WTC11 (cell line): ENCODE measurements at regions not wholly inside any gene's neighbourhood (a gene's known extent, or its start where the extent isn't known, plus 50 kb on each side); places are given as distances from the start of the nearest gene placed in this dataset.

ENCODE experiments used
- ATAC-seq: fragments of 200-7000 bp; cut with Tn5 transposase; 2 replicates; pipeline ENCODE4 v1.10.0; 2021; ENCODE audit warnings: mild to moderate bottlenecking, moderate library complexity
- CTCF ChIA-PET: fragments of 300-600 bp; sonication (Branson Sonifier 250); formaldehyde crosslinking; loops from one replicate; lab custom pipeline; 2021; ENCODE audit warnings: antibody characterized with exemption; lab: Charles Lee
- POLR2A ChIA-PET: fragments of 350-600 bp; sonication (Branson Sonifier 250); formaldehyde crosslinking; loops from one replicate; lab custom pipeline; 2021; ENCODE audit warnings: antibody characterized with exemption; lab: Charles Lee
- DNase-seq: peaks from one replicate; pipeline ENCODE4 v3.0.0; 2021; ENCODE audit warnings: low spot score
- H3K27ac Mint-ChIP-seq: 2 replicates; pipeline ENCODE4 v1.8.0; 2021; ENCODE audit warnings: mixed read lengths
- H3K27me3 Mint-ChIP-seq: 2 replicates; pipeline ENCODE4 v1.8.0; 2021; ENCODE audit warnings: low read depth, mild to moderate bottlenecking, moderate library complexity, mixed read lengths
- H3K36me3 Mint-ChIP-seq: 2 replicates; pipeline ENCODE4 v1.8.0; 2021; ENCODE audit warnings: mixed read lengths
- H3K4me1 Mint-ChIP-seq: 2 replicates; pipeline ENCODE4 v1.8.0; 2022; ENCODE audit warnings: mixed read lengths
- H3K4me3 Mint-ChIP-seq: 2 replicates; pipeline ENCODE4 v1.8.0; 2021; ENCODE audit warnings: mild to moderate bottlenecking, moderate library complexity, mixed read lengths
- H3K9me3 Mint-ChIP-seq: 2 replicates; pipeline ENCODE4 v1.8.0; 2021; ENCODE audit warnings: mixed read lengths
- AFF4 ChIP-seq: sonication (generic); formaldehyde crosslinking; IDR thresholded peaks from 2 replicates; pipeline ENCODE4 v1.8.1; 2023; ENCODE audit warnings: mild to moderate bottlenecking, missing genetic modification reagents, borderline replicate concordance
- AR ChIP-seq: fragments of 250-450 bp; sonication (Bioruptor Pico); IDR thresholded peaks from 2 replicates; pipeline ENCODE4 v1.9.0; 2021; ENCODE audit warnings: mild to moderate bottlenecking
- ATF3 ChIP-seq: sonication (generic); formaldehyde crosslinking; conservative IDR thresholded peaks from 2 replicates; pipeline ENCODE4 v1.8.1; 2022; ENCODE audit warnings: mild to moderate bottlenecking, missing genetic modification reagents
- CTCF ChIP-seq: fragments of 200-600 bp; IDR thresholded peaks from 2 replicates; pipeline ENCODE4 v1.8.0; 2022; ENCODE audit warnings: antibody characterized with exemption
- E2F4 ChIP-seq: sonication (generic); formaldehyde crosslinking; IDR thresholded peaks from 2 replicates; pipeline ENCODE4 v1.8.1; 2022; ENCODE audit warnings: low read depth, mild to moderate bottlenecking, moderate library complexity, missing genetic modification reagents, borderline replicate concordance
- ESRRA ChIP-seq: sonication (generic); formaldehyde crosslinking; IDR thresholded peaks from 2 replicates; pipeline ENCODE4 v1.8.1; 2022; ENCODE audit warnings: mild to moderate bottlenecking, missing genetic modification reagents, borderline replicate concordance
- HMGA2 ChIP-seq: fragments of 250-450 bp; sonication (Bioruptor Pico); IDR thresholded peaks from 2 replicates; pipeline ENCODE4 v1.4.0; 2021; ENCODE audit warnings: mild to moderate bottlenecking, moderate library complexity
- NR1H2 ChIP-seq: sonication (generic); formaldehyde crosslinking; IDR thresholded peaks from 2 replicates; pipeline ENCODE4 v1.9.0; 2021; ENCODE audit warnings: mild to moderate bottlenecking, moderate library complexity, missing genetic modification reagents
- NR3C1 ChIP-seq: sonication (generic); formaldehyde crosslinking; conservative IDR thresholded peaks from 2 replicates; pipeline ENCODE4 v1.8.1; 2023; ENCODE audit warnings: low read depth, mild to moderate bottlenecking, missing genetic modification reagents
- PRRX2 ChIP-seq: fragments of 250-450 bp; sonication (Bioruptor Pico); IDR thresholded peaks from 2 replicates; pipeline ENCODE4 v1.8.0; 2021; ENCODE audit warnings: mild to moderate bottlenecking
- RELA ChIP-seq: sonication (generic); formaldehyde crosslinking; IDR thresholded peaks from 2 replicates; pipeline ENCODE4 v1.8.1; 2022; ENCODE audit warnings: missing genetic modification reagents, mild to moderate bottlenecking, borderline replicate concordance
- RORB ChIP-seq: fragments of 250-450 bp; sonication (Bioruptor Pico); IDR thresholded peaks from 2 replicates; pipeline ENCODE4 v1.9.0; 2021; ENCODE audit warnings: mild to moderate bottlenecking
- SP1 ChIP-seq: sonication (generic); formaldehyde crosslinking; conservative IDR thresholded peaks from 2 replicates; pipeline ENCODE4 v1.8.1; 2022; ENCODE audit warnings: missing genetic modification reagents
- ZNF671 ChIP-seq: fragments of 250-450 bp; sonication (Bioruptor Pico); IDR thresholded peaks from 2 replicates; pipeline ENCODE4 v1.8.0; 2021; ENCODE audit warnings: mild to moderate bottlenecking
- TF ChIP-seq, protein P1 (sequence below): sonication (generic); formaldehyde crosslinking; IDR thresholded peaks from 2 replicates; pipeline ENCODE4 v1.8.0; 2023; ENCODE audit warnings: mild to moderate bottlenecking, missing genetic modification reagents
- TF ChIP-seq, protein P2 (sequence below): fragments of 250-450 bp; sonication (Bioruptor Pico); conservative IDR thresholded peaks from 2 replicates; pipeline ENCODE4 v1.9.0; 2021; ENCODE audit warnings: mild to moderate bottlenecking

DNA sequence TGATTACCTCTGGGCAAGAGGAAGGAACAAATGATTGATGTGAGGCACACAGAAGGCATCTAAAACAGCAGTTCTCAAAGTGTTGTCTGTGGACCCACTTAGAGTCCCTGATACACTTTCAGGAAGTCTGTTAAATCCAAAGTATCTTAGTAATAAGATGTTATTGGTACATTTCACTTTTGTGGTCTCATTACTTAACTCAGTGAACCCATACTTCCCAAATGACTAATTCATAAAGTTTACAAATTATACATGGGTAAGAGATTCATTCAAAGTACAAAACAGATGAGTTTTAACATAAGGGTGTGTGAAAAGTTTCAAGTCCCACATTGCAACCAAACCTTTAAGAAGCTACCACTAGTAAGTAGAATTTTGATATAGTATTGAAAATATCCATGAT, 440.5 kb downstream of the NUP35 start (continued):
- no peak for TF ChIP-seq AFF4
- no peak for TF ChIP-seq PRRX2 (CRISPR knock-in tag)
- TF ChIP-seq E2F4 (CRISPR knock-in tag) = no peak
- TF ChIP-seq, protein P1, sequence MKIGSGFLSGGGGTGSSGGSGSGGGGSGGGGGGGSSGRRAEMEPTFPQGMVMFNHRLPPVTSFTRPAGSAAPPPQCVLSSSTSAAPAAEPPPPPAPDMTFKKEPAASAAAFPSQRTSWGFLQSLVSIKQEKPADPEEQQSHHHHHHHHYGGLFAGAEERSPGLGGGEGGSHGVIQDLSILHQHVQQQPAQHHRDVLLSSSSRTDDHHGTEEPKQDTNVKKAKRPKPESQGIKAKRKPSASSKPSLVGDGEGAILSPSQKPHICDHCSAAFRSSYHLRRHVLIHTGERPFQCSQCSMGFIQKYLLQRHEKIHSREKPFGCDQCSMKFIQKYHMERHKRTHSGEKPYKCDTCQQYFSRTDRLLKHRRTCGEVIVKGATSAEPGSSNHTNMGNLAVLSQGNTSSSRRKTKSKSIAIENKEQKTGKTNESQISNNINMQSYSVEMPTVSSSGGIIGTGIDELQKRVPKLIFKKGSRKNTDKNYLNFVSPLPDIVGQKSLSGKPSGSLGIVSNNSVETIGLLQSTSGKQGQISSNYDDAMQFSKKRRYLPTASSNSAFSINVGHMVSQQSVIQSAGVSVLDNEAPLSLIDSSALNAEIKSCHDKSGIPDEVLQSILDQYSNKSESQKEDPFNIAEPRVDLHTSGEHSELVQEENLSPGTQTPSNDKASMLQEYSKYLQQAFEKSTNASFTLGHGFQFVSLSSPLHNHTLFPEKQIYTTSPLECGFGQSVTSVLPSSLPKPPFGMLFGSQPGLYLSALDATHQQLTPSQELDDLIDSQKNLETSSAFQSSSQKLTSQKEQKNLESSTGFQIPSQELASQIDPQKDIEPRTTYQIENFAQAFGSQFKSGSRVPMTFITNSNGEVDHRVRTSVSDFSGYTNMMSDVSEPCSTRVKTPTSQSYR (CRISPR knock-in tag) = no peak
- TF ChIP-seq HMGA2 (CRISPR knock-in tag) = no peak
- no peak for TF ChIP-seq NR1H2 (CRISPR knock-in tag)
- TF ChIP-seq CTCF = no peak

DNA sequence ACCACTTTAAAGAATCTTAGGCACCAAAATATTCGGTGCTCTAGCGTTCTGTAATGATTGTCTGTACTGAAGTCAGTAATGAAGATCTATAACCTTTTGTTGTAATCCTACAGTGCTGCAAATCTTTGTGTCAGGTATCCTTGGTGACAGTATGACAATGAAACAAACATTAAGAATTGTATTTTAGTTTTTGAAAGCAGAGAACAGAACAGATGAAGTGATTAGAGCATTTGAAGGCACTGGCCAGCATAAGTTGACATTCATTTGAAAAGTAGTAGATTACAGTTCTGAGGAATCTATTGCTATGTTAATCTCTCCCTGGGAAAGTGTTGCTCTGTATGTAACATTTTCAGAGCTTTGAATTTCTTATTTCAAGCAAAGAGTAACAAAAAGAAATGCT, 451.2 kb downstream of the NUP35 start:
- ChIA-PET CTCF (no interaction called here), POLR2A (no interaction called here)
- H3K36me3 Mint-ChIP-seq = peaks cover 26% of the 10 kb centered on the region
- H3K9me3 Mint-ChIP-seq = peaks cover 36% of the 10 kb centered on the region
- H3K27me3 Mint-ChIP-seq = no peaks in the 10 kb centered on the region
- ATAC-seq (no peak), DNase-seq (no peak)
- H3K4me1 Mint-ChIP-seq = peaks cover 20% of the 10 kb centered on the region
- TF ChIP-seq ATF3 (CRISPR knock-in tag) (no peak), RORB (CRISPR knock-in tag) (no peak), SP1 (CRISPR knock-in tag) (no peak), RELA (CRISPR knock-in tag) (no peak), NR3C1 (CRISPR knock-in tag) (no peak), AFF4 (no peak), AR (CRISPR knock-in tag) (no peak), ESRRA (CRISPR knock-in tag) (no peak), ZNF671 (CRISPR knock-in tag) (no peak)
- TF ChIP-seq, protein P2, sequence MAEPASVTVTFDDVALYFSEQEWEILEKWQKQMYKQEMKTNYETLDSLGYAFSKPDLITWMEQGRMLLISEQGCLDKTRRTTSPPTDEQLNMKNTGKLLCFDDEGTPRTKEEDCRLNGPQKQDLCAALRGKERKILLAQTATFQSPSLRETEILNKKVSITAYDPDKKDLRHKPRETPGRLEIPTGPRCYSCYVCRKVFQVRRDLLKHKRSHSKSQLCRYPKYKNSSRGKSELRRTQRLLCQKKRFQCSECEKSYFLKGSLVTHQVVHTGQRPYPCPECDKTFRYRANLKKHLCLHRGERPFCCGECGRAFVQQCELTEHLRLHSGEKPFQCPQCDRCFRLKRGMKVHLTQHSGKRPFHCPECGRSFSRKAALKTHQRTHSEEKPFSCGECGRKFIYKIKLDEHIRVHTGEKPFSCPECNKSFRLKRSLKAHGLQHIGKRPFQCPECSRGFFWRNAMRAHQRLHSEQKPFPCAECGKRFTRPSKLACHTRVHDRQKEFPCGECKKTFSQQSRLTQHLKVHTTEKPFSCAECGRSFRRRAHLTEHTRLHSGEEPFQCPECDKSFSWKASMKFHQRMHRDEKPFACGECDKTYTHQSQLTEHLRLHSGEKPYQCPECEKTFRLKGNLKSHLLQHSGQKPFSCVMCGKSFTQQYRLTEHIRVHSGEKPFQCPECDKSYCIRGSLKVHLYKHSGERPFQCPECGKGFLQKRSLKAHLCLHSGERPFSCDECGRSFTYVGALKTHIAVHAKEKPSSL (CRISPR knock-in tag) = no peak
- no peak overlapping the region for H3K27ac Mint-ChIP-seq
- no peak overlapping the region for H3K4me3 Mint-ChIP-seq
